GM19025 (cell line): ENCODE measurements at regions not wholly inside any gene's neighbourhood (a gene's known extent, or its start where the extent isn't known, plus 50 kb on each side); places are given as distances from the start of the nearest gene placed in this dataset.

ENCODE experiments used
- ATAC-seq: cut with Tn5 transposase; IDR thresholded peaks from one replicate; pipeline ENCODE4 v1.9.1; 2021; ENCODE audit warnings: mild to moderate bottlenecking, low read depth, moderate library complexity; ENCODE audit not compliant: unreplicated experiment

DNA sequence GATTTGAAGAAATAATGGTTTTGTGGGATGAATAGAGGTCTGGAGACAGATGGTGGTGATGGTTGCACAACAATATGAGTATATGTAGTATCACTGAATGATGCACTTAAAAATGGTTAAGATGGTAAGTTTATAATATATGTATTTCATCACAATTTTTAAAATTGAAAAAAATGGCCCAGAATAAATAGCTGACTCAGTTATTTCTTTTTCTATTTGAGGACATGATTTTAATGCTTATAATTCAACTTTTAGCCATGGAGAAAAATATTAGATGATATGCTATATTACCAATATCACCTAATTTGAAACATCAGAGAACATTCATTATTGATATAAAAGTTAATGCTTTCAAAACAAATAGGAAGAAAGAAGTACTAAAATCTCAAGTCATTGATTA lies 339.8 kb upstream of the LINC00305 start:
- no peak for ATAC-seq

DNA sequence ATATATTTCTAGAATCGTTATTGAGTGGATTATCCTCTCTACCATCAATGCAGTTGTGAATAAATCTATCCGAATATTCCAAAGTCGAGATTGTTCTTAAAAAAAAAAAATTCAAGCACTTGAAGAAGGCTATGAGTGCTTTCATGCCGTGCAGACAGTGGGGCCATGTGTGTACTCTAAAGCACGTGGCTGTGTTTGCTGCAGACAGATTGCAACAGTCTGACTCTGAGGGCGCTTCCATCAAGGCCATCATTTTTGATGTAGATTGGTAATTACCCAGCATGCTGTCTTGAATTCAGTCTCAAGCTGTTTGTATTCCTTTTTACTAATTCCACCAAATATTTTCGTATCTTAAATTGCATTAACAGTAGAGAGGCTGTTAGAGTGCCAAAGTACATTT lies 325.9 kb upstream of the LINC00305 start:
- ATAC-seq: no peak

DNA sequence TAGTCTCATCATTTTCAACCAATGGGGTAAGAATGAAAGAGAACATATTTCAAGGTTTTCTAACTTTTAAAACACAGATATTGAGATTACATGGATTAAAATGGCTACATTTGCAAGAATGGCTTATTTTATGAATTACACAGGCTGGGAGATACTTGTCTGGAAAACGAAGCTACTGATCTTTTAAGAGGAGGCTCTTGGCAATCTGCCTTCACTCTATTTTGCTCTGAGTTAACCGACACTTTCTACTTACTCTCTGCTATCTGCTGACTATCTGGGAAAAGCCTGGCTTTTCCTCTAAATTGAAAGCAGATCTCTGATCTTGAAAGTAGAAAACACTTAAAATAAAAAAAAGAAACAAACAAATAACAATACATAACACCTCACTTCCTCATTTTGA lies 325.4 kb upstream of the LINC00305 start:
- no peak for ATAC-seq

DNA sequence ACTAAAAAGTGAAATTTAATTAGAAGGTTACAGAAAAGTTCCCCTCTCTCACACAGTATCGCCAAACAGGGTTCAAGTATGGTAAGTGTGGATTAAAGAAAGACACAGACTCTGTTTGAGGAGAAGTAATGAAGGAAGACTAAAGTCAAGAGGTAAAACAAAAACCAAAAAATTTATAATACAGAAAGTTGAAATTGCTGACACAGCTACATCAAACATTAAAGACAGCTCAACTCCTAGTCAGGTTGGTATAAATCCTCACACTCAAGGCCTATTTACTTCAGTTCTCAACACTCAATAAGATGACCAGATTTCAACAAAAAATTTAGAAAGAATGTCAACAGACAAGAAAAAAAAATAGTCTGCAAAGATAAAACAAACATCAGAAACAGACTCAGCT lies 300.5 kb upstream of the LINC00305 start:
- no peak for ATAC-seq

DNA sequence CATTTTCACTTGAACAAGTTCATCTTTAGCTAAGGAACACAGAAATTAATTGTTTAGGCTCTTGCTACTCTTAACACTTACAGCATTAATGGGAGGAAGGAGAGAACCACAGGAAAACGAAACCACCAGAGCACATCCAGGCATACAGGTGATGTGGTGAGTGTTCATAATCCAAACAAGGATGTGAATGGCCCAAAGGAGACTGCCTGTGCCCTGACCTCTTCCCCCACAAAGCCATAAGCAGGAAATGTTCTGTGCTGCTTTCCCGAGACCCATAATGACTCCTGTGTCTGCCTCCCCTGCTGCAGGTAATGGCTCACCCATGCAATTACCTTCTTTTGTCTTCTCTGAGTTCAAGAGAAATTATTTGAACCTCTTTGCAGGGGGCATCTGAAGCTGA lies 295.9 kb upstream of the LINC00305 start:
- ATAC-seq: no peak

DNA sequence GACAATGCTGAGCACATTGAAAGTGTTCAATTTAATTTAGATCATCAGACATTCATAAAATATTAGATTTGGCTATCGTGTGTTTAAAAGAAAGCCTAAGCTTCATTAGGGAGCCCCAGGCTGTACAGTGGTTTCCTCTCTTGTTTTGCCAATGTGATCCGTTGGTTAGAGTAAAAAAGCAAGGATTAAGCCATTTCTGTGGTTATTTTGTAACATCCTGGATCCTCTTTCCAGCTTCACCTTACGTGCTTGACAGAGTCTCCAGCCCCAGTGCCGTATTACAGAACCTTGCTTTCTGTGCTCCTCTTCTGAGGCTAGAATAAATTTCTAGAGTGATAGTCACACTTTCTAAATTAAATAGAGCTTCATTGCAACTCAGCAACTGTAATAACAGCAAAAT lies 289.3 kb upstream of the LINC00305 start:
- no peak for ATAC-seq

DNA sequence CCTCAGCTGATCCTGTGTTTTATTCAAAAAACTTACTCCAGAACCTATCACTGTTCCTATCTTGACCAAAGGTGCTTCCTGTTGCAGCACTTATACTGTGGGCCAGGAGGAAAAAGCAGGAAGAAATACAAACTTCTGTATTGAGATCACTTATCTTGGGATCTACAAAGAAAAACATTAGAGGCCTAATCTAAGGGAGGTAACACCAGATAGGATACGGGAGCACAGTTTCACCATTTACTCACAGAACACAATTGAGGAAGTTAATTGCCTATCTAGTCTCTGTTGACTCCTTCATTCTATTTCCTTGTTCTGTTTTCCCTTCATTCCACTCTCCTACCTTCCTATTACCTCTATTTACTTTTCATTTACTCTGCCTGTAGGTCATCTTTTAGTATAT lies 287.2 kb upstream of the LINC00305 start:
- no peak for ATAC-seq

DNA sequence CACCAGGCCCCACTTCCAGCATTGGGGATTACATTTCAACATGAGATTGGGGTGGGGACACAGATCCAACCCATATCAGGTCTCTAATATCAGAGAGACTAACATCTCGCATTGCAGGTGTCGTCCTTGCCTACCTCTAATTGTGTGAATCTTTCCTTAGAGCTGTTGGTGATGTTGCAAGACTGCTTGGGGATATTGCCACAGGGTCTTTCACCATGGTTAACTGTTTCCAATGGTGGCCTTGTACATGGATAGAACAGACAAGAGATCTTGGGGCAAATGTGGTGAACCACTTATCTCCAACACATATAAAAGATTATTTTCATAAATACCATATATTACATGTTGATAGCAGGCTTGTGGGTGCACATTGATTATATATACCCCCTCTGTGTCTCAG lies 270.3 kb upstream of the LINC00305 start:
- ATAC-seq: no peak

DNA sequence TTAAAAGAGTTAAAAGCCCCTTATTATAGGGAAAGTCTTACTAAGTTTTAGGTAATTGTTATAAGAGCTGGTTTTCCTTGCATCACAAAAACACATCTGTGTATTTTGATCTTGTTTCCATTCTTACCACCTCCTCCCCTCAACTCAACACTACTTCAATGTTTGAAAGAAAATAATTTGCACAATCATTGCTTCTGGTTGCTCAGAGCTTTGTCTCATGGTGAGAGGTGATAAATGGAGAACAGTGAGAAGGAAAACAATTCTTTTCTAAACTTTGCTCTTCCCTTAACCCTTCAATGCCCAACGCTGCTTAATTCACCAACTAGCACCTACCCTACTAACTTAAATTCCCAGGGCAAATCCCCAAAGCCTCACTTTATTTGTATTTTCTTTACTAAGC lies 268.1 kb upstream of the LINC00305 start:
- ATAC-seq: no peak

DNA sequence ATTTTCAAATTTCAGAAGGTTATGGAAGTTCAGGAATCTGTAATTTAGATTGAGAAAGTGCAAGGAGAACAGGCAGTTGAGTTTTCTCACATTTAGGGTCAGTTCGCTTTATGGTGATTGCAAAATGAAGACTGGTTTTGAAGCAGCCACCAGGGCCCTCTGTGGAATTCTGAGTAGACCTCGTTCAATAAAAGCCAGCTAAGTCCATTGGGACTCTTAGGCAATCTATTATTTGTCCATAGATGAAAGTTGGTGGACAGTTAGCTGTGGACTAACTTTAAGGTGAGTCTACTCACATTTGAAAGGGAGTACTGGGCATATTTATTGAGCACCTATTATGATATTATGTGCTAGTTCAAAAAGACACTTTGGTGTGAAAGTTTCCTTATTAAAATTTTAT lies 266.3 kb upstream of the LINC00305 start:
- no peak for ATAC-seq

DNA sequence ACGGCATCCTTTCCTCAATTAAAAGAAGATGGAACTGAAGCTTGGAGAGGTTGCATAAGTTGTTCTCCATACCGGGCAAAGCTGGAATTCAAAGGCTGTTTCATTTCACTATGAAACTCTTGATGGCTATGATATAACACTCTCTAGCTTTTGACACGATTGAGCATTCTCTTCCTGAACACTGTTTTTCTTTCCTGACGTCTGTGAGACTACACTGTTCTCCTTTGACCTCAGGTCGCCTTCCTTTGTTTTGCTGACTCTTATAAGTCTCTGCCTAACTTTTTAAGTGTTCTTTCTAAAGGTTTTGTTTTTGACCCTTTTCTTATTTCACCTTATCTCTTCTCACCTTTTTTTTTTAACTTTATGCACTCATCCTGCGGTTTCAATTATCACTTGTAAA lies 261.8 kb upstream of the LINC00305 start:
- no peak for ATAC-seq

DNA sequence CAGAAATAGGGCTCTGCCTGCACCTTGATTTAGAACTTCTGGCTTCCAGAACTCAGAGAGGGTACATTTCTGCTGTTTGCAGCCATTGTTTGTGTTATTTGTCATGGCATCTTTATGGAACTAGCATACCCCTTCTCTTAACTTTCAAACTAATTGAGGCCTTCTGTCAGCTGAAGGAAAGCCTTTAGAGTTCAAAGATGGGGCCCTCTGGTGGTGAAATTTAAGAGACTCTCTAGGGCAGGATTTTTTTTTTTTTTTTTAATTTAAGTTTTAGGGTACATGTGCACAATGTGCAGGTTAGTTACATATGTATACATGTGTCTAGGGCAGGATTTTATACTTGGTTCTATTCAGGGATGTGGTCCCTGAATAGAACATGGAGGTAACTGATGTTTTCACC lies 260.6 kb upstream of the LINC00305 start:
- ATAC-seq: no peak

DNA sequence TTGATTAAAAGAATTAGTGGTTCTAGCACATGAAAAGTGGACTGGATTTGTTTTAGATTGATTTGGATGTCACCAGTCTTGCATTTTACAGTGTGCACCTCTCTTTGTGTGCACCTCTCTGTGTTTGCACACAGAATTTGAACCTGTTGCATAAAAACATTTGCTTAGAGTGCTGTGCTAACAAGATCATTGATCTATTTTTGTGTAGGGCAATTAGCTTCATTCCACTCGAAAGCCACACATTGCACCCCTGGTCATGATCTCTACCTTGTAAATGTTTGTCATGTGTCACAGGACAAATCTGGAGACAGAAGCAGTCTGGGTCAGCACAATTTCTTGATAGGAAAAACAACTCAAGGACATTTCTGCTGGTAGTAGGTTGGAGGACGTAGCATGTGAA lies 258.7 kb upstream of the LINC00305 start:
- no peak for ATAC-seq

DNA sequence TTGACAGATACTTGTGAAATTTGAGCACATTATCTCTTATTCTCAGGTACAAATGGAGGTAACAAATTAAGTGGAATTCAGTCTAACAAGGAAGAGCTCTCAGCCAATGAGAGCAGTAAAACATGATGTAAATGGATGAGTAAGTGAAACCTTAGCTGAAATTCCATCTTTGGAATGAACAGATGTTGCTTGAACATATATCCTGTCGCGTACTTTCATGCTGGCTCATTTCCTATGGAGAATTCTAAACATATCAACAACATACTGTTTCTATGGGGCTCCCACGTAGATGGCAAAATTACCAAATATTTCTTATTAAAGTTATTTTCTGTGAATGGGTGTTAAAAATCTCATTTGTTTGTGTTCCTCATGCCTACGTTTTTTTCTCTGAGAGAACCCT lies 256.3 kb upstream of the LINC00305 start:
- no peak for ATAC-seq

DNA sequence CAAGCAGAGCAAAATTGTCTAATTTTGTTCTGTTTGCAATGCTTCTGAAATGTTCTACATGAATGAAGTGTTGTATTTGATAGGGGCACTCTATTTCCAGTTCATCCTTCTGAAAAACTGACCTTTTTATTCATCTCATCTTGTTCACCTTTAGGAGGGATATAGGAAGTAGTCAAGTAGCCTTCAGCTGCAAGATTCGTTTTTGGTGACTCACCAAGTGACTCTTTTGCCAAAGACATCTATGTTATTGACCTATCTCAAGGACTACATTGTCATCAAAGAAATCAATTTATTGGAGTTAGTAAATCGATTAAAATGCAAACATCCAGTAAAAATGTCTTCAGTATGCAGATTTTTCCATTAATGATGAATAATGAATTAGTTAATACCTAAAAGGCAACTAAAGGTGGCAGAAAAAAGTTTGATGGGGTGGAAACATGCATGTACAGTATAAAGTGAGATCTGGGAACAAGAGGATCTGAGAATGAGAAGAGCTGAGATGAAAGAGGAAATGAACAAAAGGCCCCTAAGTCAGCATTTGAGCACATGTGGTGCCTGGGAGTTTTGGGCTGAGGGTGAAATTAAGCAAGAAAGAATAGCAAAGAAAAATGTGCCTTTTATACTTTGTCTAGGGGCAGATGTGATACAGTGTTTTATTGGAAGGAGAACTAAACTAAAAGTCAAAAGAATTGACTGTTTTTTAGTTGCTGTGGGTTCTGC lies 255.1 kb upstream of the LINC00305 start:
- ATAC-seq: no peak

DNA sequence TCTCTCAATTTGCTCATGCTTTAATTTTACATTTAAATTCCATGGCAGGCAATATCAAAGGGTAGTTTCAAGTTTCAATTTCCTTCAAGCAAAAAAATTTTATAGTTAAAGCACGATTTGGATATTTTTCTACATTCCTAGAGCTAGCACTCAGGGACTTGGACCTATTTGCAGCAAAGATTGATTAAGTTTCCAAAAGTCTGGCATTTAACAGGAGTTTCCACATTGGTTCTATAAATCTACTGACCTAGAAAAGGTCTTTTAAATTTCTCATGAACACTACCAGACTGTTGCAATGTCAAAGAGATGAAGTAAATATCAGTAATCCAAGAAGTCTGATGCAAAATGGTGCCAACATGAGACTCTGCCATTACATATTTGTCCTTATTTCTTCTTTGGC lies 253.7 kb upstream of the LINC00305 start:
- ATAC-seq: no peak

DNA sequence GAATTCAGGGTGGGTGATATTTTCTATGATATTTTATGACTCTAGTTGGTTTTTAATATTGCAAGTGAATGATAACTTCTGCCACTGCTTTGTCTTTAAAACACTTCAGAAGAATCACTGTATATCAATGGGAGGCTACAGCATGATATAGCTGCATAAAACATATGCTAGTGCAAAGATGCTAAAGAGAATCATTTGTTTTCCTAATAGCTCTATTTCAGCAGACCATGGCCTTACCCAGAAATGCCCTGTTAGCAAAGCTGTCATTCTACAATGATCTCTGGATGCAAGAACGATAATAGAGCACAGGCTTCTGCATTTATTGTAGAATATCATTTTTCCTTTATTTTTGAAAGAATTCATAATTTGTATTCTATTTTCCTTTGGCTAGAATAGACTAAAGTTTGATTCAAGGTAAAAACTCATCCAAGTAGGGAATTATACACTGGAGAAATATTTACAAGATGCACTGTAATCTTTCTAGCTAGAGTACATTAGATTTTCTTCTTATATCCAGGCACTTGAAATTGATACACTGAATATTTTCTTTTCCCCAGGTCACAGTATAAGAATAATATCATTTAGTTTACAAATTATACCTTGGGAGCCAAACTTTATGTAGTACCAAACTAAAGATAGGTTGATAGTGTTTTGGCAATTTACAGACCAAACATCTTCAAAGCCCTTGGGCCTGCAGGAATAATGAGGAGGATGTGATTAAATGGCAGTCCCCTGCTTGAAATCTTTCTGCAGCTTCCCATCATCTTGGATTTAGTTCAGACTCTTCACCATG lies 252.6 kb upstream of the LINC00305 start:
- no peak for ATAC-seq

DNA sequence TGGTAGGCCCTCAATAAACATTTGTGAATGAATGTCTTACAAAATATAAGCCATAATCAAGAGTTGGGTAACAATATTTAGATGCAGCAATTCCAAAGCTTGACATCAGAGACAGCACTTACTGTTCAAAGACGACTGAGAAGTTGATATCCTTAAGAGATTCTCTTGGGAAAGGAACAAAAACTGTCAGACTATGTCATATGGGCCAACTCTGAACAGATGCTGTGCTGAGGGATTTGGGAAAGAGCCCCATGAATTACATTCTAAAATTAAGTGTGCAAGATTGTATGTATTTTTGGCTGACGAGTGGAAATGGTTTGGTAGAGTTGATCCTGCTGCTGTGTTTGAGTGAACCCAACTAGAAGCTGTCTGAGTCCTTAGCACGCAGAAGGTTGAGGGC lies 250.7 kb upstream of the LINC00305 start:
- ATAC-seq: no peak

DNA sequence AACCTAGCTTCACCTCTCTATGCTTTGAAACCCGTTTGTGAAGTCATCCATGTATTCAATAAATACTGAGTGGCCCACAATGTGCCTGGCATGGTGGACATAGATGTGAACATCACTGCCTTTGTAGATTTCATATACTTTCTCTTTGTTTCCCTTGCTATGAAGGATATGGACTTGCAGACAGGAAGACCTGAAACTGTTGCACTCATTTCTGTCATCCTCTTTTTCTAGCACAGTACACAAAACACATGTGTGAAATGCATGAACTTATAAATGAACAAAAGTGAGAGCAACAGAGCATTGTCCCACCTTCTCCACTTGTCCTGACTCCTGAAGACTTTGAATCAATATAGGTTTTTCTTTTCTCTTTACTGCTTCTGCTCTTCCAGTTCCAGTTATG lies 249.4 kb upstream of the LINC00305 start:
- no peak for ATAC-seq

DNA sequence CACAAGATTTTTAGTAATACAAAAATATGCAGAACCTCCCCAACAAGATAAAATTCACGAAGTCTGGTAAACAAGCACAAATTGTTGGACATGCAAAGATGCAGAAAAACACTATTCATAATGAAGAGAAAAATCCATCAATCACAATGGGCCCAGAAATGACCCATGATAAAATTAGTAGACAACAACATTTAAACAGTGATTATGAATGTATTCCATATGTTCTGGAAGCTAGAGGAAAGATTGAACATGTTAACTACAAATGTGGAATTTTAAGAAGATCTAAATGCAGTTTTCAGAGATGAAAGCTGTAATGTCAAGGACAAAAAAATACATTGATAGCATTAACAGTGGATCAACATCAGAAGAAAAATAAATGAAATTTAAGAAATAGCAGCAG lies 243.3 kb upstream of the LINC00305 start:
- no peak for ATAC-seq

DNA sequence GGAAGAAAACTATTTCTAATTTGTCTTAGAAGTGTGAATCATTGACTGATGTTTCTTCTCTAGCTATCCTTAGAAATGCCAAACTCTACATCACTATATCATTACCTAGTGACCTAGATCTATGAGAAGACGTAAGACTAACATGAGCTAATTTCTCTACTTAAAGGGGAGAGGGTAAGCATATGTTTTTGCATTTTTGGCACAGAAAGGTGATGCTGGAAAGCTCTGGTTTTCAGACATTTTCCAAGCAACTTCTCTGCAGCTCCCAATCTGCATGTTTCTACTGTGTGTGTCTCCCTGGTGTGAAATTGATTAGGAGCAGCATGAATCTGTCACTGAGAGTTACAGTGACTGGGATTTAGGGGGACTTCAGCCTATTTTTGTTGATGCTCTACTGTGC lies 235.2 kb upstream of the LINC00305 start:
- ATAC-seq: no peak

DNA sequence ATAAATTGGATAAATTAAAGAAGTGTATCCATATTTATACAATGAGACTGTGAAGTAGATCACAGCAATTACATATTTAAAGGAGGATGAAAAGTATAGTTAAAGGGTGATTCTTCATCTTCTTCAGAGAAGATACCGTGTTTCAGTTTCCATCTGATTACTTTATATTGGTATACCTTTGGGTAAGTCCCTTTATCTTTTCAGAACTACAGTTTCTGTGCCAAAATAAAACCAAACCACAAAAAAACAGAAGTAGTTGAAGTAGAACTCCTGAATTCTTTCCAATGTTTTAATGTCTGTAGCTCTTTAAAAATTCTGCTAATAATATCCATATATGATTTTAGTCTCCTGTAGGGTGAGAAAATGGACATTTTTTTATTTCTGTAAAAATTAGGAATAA lies 231.2 kb upstream of the LINC00305 start:
- peak; percentile 59 for ATAC-seq
